Body of pancreas (tissue), 4 donors: ENCODE measurements at regions not wholly inside any gene's neighbourhood (a gene's known extent, or its start where the extent isn't known, plus 50 kb on each side); places are given as distances from the start of the nearest gene placed in this dataset.
A peak's percentile ranks its signal among the peaks of the same experiment; 100 is the strongest.

ENCODE experiments used
- ATAC-seq: fragments of 150-250 bp; one replicate; pipeline ENCODE4 v1.9.1; 2016
- DNase-seq, 4 donors: peaks; one replicate each; pipeline ENCODE4 v3.0.0-alpha.2; 2019
- H3K27ac ChIP-seq, 4 donors: fragments of 200-600 bp; sonication (generic); 1 replicate in 3 of 4; 2 replicates in 1 of 4; pipeline versions ENCODE4 v1.5.1 to v1.6.1; 2016 to 2019; ENCODE audit warnings: mild to moderate bottlenecking in 1 of 4, mixed read lengths in 1 of 4, moderate library complexity in 1 of 4
- H3K27me3 ChIP-seq, 2 donors: fragments of 200-600 bp; sonication (generic); one replicate each; pipeline ENCODE4 v1.6.0; 2016; ENCODE audit warnings: mild to moderate bottlenecking in 1 of 2
- H3K36me3 ChIP-seq, 2 donors: fragments of 200-600 bp; sonication (generic); replicated peaks in 1 of 2; 2 replicates each; pipeline ENCODE4 v1.5.1; 2016; ENCODE audit warnings: low read depth in 2 of 2; ENCODE audit not compliant: insufficient read depth in 1 of 2
- H3K4me1 ChIP-seq: fragments of 200-600 bp; sonication (generic); one replicate; pipeline ENCODE4 v1.6.0; 2016
- H3K4me3 ChIP-seq, 2 donors: fragments of 200-600 bp; sonication (generic); 1 replicate in 1 of 2; 2 replicates in 1 of 2; pipeline ENCODE4 v1.5.1; 2016 to 2019
- H3K9me3 ChIP-seq, 3 donors: fragments of 200-600 bp; sonication (generic); 1 replicate in 2 of 3; 2 replicates in 1 of 3; pipeline ENCODE4 v1.5.1; 2016
- POLR2A ChIP-seq, 3 donors: fragments of 450-650 bp; IDR thresholded peaks; one replicate each; pipeline ENCODE4 v1.6.1; 2016; ENCODE audit warnings: antibody characterized with exemption in 3 of 3, mild to moderate bottlenecking in 2 of 3
- WGBS, 2 donors: methylation state at CpG; one replicate each; pipeline ENCODE4 v1.1.5; 2017; 5-methylcytosine and 5-hydroxymethylcytosine counted together
- intact Hi-C: fragments of 100-400 bp; cut with DNase I; formaldehyde crosslinking; loops from one replicate; pipeline ENCODE4 v1.15.1; 2023
- TF ChIP-seq, protein P1 (sequence below), 7 experiments: fragments of 450-650 bp in 4 of 7; fragments of 200-600 bp in 3 of 7; sonication (generic) in 3 of 7; IDR thresholded peaks; one replicate each; pipeline ENCODE4 v1.5.1; 2016 to 2019; ENCODE audit warnings: antibody characterized with exemption in 7 of 7

DNA sequence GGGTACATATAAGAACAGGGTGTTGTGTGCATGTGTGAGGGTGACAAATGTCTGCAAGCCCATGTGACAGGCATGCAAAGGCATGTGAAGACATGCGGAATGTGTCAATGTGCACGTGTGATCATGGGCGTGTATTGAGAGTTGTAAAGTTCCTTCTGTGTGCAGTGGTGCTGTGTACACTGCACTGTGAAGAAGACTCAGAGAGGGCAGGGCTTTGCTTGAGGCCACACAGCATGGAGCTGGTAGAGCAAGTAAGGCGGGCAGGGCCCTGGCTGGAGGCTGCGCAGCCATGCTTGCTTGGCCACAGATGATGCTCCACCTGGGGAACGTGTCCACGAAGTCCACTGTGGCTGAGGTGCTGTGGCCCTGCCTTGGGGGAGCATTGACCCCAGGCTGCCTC is 66.8 kb downstream of the PTPRS start:
- intact Hi-C loops = no loop called here
- Histone ChIP-seq H3K4me1 (no peaks in the 10 kb centered on the region), H3K4me3 (no peak overlapping the region), H3K36me3 (peaks cover 0 to 5% of the 10 kb centered on the region in 2 donors), H3K27ac (no peak overlapping the region), H3K9me3 (no peaks in the 10 kb centered on the region), H3K27me3 (no peaks in the 10 kb centered on the region)
- DNase-seq = no peak
- 93% methylated on average over 4 to 7 of the region's 7 CpGs for WGBS, 2 donors
- no peak for TF ChIP-seq POLR2A (IDR thresholded peaks at IDR 0.05)
- TF ChIP-seq, protein P1, sequence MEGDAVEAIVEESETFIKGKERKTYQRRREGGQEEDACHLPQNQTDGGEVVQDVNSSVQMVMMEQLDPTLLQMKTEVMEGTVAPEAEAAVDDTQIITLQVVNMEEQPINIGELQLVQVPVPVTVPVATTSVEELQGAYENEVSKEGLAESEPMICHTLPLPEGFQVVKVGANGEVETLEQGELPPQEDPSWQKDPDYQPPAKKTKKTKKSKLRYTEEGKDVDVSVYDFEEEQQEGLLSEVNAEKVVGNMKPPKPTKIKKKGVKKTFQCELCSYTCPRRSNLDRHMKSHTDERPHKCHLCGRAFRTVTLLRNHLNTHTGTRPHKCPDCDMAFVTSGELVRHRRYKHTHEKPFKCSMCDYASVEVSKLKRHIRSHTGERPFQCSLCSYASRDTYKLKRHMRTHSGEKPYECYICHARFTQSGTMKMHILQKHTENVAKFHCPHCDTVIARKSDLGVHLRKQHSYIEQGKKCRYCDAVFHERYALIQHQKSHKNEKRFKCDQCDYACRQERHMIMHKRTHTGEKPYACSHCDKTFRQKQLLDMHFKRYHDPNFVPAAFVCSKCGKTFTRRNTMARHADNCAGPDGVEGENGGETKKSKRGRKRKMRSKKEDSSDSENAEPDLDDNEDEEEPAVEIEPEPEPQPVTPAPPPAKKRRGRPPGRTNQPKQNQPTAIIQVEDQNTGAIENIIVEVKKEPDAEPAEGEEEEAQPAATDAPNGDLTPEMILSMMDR (IDR thresholded peaks at IDR 0.05) = no peak
- ATAC-seq = no peak

GRCh38 chr19:5271145-5271544 is 69.5 kb downstream of the PTPRS start:
- Histone ChIP-seq H3K4me3 (no peak overlapping the region), H3K9me3 (no peaks in the 10 kb centered on the region)
- intact Hi-C loops = no loop called here

DNA sequence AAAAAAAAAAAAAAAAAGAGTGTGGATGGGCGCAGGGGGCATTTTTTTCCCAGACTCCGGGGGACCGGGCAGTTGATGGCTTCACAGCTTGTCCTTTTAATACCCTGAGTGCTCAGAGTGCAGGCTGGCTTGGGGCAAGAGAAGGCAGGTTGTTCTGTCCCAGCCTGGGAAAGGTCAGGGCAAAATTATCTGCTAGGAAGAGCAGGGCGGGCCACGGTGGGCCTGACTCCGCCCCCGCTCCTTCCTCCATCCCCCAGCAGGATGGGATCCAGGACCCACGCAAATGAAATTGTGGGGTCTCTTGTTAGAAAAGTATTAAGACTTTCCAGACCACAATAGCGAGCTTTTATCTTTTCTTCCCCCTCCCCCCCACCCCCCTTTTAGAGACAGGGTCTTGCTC is 70.7 kb downstream of the PTPRS start:
- Histone ChIP-seq H3K36me3 (peaks cover 0 to 7% of the 10 kb centered on the region in 2 donors), H3K4me1 (no peaks in the 10 kb centered on the region), H3K27ac (no peak overlapping the region), H3K27me3 (no peaks in the 10 kb centered on the region), H3K4me3 (no peak overlapping the region), H3K9me3 (no peaks in the 10 kb centered on the region)
- no peak for DNase-seq
- WGBS, 2 donors = 86% methylated on average over 8 to 9 of the region's 9 CpGs
- TF ChIP-seq, protein P1 (IDR thresholded peaks at IDR 0.05) = no peak
- no peak for TF ChIP-seq POLR2A (IDR thresholded peaks at IDR 0.05)
- ATAC-seq = no peak
- intact Hi-C loops = no loop called here

More at GRCh38 chr19:5271145-5271544, 69.5 kb downstream of the PTPRS start:
- TF ChIP-seq, protein P1 (IDR thresholded peaks at IDR 0.05) = peak in 1 of 7 experiments; percentile 13
- no peak for TF ChIP-seq POLR2A (IDR thresholded peaks at IDR 0.05)
- DNase-seq = no peak
- Histone ChIP-seq H3K36me3 (peaks cover 0 to 7% of the 10 kb centered on the region in 2 donors), H3K27ac (no peak overlapping the region), H3K27me3 (no peaks in the 10 kb centered on the region), H3K4me1 (no peaks in the 10 kb centered on the region)
- no peak for ATAC-seq
- WGBS, 2 donors = 80 to 84% methylated on average over 10 of the region's 10 CpGs

- H3K4me3 ChIP-seq = no peak overlapping the region
- H3K4me1 ChIP-seq = no peaks in the 10 kb centered on the region
- H3K27ac ChIP-seq = no peak overlapping the region
- no peaks in the 10 kb centered on the region for H3K27me3 ChIP-seq
- peaks cover 0 to 9% of the 10 kb centered on the region in 2 donors for H3K36me3 ChIP-seq
- intact Hi-C loops = no loop called here
- no peak for ATAC-seq
- no peak for DNase-seq
- TF ChIP-seq, protein P1 (IDR thresholded peaks at IDR 0.05) = no peak
- TF ChIP-seq POLR2A (IDR thresholded peaks at IDR 0.05) = no peak
- WGBS, 2 donors = 87 to 90% methylated on average over 15 to 17 of the region's 17 CpGs
- H3K9me3 ChIP-seq = no peaks in the 10 kb centered on the region
These were observed 71.3 kb downstream of the PTPRS start for GRCh38 chr19:5269279-5269678.

- WGBS, 2 donors = 90 to 100% methylated on average over 7 to 12 of the region's 13 CpGs
These were observed 71.8 kb downstream of the PTPRS start for GRCh38 chr19:5268801-5269200.

More at GRCh38 chr19:5268801-5269200, 71.8 kb downstream of the PTPRS start:
- no peak overlapping the region for H3K4me3 ChIP-seq
- TF ChIP-seq POLR2A (IDR thresholded peaks at IDR 0.05) = no peak
- TF ChIP-seq, protein P1 (IDR thresholded peaks at IDR 0.05) = no peak
- H3K27ac ChIP-seq = no peak overlapping the region
- peaks cover 0 to 9% of the 10 kb centered on the region in 2 donors for H3K36me3 ChIP-seq
- ATAC-seq (no peak), DNase-seq (no peak)
- intact Hi-C loops = no loop called here
- no peaks in the 10 kb centered on the region for H3K9me3 ChIP-seq
- H3K4me1 ChIP-seq = no peaks in the 10 kb centered on the region
- no peaks in the 10 kb centered on the region for H3K27me3 ChIP-seq
